ENCODE measurements at regions not wholly inside any gene's neighbourhood (a gene's known extent, or its start where the extent isn't known, plus 50 kb on each side); places are given as distances from the start of the nearest gene placed in this dataset.

- TF ChIP-seq ZNF8 (CRISPR knock-in tag; IDR thresholded peaks at IDR 0.05) (no peak), ISL1 (CRISPR knock-in tag; IDR thresholded peaks at IDR 0.05) (no peak), ZC3H10 (CRISPR knock-in tag; IDR thresholded peaks at IDR 0.05) (no peak), ARNTL (CRISPR knock-in tag; IDR thresholded peaks at IDR 0.05; ENCODE audit: borderline replicate concordance, low read depth) (no peak), TSHZ2 (CRISPR knock-in tag; IDR thresholded peaks at IDR 0.05) (no peak)
- ATAC-seq, result no peak
These were observed 342.7 kb upstream of the REG3G start for GRCh38 chr2:78682781-78683180.

- TF ChIP-seq BACH2 (CRISPR knock-in tag; IDR thresholded peaks at IDR 0.05; ENCODE audit: borderline replicate concordance), result no peak
- no peak for TF ChIP-seq TSHZ2 (CRISPR knock-in tag; IDR thresholded peaks at IDR 0.05)
- TF ChIP-seq ZFP30 (CRISPR knock-in tag; IDR thresholded peaks at IDR 0.05), result no peak
- no peak for TF ChIP-seq ISL1 (CRISPR knock-in tag; IDR thresholded peaks at IDR 0.05)
- TF ChIP-seq TCF4 (CRISPR knock-in tag; IDR thresholded peaks at IDR 0.05; ENCODE audit: borderline replicate concordance), result no peak
- no peak for TF ChIP-seq ZNF565 (CRISPR knock-in tag; conservative IDR thresholded peaks at IDR 0.05; ENCODE audit: low read depth)
- TF ChIP-seq RARB (CRISPR knock-in tag; IDR thresholded peaks at IDR 0.05), result no peak
- ATAC-seq, result no peak
These were observed 338.8 kb upstream of the REG3G start for GRCh38 chr2:78686625-78687153.

GRCh38 chr2:78699696-78700095, 325.8 kb upstream of the REG3G start:
- TF ChIP-seq GLIS3 (CRISPR knock-in tag; IDR thresholded peaks at IDR 0.05), result no peak
- no peak for TF ChIP-seq PPARA (CRISPR knock-in tag; IDR thresholded peaks at IDR 0.05; ENCODE audit: borderline replicate concordance)
- TF ChIP-seq CSRNP3 (CRISPR knock-in tag; IDR thresholded peaks at IDR 0.05), result no peak
- TF ChIP-seq TCF4 (CRISPR knock-in tag; IDR thresholded peaks at IDR 0.05; ENCODE audit: borderline replicate concordance), result no peak
- TF ChIP-seq ISL1 (CRISPR knock-in tag; IDR thresholded peaks at IDR 0.05), result no peak
- no peak for TF ChIP-seq BACH2 (CRISPR knock-in tag; IDR thresholded peaks at IDR 0.05; ENCODE audit: borderline replicate concordance)
- TF ChIP-seq SNAI2 (CRISPR knock-in tag; IDR thresholded peaks at IDR 0.05), result no peak
- no peak for ATAC-seq

GRCh38 chr2:78701546-78701945, 324.0 kb upstream of the REG3G start:
- no peak for ATAC-seq
- TF ChIP-seq ZFP3 (CRISPR knock-in tag; IDR thresholded peaks at IDR 0.05), result no peak
- TF ChIP-seq TOX (CRISPR knock-in tag; IDR thresholded peaks at IDR 0.05; ENCODE audit: borderline replicate concordance), result no peak
- TF ChIP-seq BACH2 (CRISPR knock-in tag; IDR thresholded peaks at IDR 0.05; ENCODE audit: borderline replicate concordance), result no peak
- no peak for TF ChIP-seq ZC3H10 (CRISPR knock-in tag; IDR thresholded peaks at IDR 0.05)
- no peak for TF ChIP-seq RARB (CRISPR knock-in tag; IDR thresholded peaks at IDR 0.05)
- TF ChIP-seq CSDC2 (CRISPR knock-in tag; IDR thresholded peaks at IDR 0.05), result no peak
- TF ChIP-seq POU6F1 (CRISPR knock-in tag; IDR thresholded peaks at IDR 0.05; ENCODE audit: borderline replicate concordance, low read depth), result no peak
- TF ChIP-seq TSHZ2 (CRISPR knock-in tag; IDR thresholded peaks at IDR 0.05), result no peak
- TF ChIP-seq OSR1 (CRISPR knock-in tag; IDR thresholded peaks at IDR 0.05), result no peak
- TF ChIP-seq TCF4 (CRISPR knock-in tag; IDR thresholded peaks at IDR 0.05; ENCODE audit: borderline replicate concordance), result no peak
- no peak for TF ChIP-seq ESRRG (CRISPR knock-in tag; IDR thresholded peaks at IDR 0.05)
- TF ChIP-seq ZNF8 (CRISPR knock-in tag; IDR thresholded peaks at IDR 0.05), result no peak
- no peak for TF ChIP-seq ISL1 (CRISPR knock-in tag; IDR thresholded peaks at IDR 0.05)
- no peak for TF ChIP-seq ZNF70 (CRISPR knock-in tag; IDR thresholded peaks at IDR 0.05)

All from SK-N-SH treated with all-trans-retinoic acid at 6 μM for 48 hours (cell line).